Astrocyte of the cerebellum (primary cell): ENCODE measurements at regions not wholly inside any gene's neighbourhood (a gene's known extent, or its start where the extent isn't known, plus 50 kb on each side); places are given as distances from the start of the nearest gene placed in this dataset.
A peak's percentile ranks its signal among the peaks of the same experiment; 100 is the strongest.

Experiments used
- DNase-seq: peaks from one replicate; pipeline ENCODE4 v3.0.0-alpha.2; 2011; ENCODE audit warnings: low read depth
- H3K4me3 ChIP-seq: 2 replicates; pipeline ENCODE4 v1.5.1; 2011; ENCODE audit warnings: mild to moderate bottlenecking, low read depth, low read length, moderate library complexity
- in situ Hi-C: cut with HindIII; loops from 2 replicates; pipeline ENCODE4 v1.10.0; 2017; ENCODE audit warnings: low sequenced_read_pairs
- TF ChIP-seq, protein P1 (sequence below): IDR thresholded peaks from 2 replicates; pipeline ENCODE4 v1.5.1; 2012; ENCODE audit warnings: low read length, low read depth, moderate library complexity, mild to moderate bottlenecking; ENCODE audit errors: missing control alignments

DNA sequence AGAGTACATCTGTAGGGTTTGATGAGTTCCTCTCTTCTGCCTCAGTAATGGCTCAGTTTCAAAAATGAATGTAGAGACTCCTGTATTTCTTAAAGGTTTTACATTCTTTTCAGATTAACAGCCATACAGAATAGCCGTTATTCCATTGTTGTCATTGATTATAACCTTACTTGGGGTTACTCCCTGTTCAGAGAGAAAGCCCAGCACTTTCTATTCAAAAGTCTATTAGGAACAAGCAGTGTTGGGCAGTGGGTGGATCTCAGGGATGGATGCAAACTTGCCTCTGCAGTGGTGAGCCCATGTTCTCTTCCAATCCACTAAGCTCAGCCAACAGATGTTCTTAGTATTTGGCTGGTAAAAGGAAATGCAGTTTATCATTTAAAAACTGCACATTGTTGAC, 342.6 kb upstream of the E2F7 start:
- no peak for DNase-seq
- no peak overlapping the region for H3K4me3 ChIP-seq
- in situ Hi-C loops = no loop called here
- TF ChIP-seq, protein P1, sequence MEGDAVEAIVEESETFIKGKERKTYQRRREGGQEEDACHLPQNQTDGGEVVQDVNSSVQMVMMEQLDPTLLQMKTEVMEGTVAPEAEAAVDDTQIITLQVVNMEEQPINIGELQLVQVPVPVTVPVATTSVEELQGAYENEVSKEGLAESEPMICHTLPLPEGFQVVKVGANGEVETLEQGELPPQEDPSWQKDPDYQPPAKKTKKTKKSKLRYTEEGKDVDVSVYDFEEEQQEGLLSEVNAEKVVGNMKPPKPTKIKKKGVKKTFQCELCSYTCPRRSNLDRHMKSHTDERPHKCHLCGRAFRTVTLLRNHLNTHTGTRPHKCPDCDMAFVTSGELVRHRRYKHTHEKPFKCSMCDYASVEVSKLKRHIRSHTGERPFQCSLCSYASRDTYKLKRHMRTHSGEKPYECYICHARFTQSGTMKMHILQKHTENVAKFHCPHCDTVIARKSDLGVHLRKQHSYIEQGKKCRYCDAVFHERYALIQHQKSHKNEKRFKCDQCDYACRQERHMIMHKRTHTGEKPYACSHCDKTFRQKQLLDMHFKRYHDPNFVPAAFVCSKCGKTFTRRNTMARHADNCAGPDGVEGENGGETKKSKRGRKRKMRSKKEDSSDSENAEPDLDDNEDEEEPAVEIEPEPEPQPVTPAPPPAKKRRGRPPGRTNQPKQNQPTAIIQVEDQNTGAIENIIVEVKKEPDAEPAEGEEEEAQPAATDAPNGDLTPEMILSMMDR = no peak

DNA sequence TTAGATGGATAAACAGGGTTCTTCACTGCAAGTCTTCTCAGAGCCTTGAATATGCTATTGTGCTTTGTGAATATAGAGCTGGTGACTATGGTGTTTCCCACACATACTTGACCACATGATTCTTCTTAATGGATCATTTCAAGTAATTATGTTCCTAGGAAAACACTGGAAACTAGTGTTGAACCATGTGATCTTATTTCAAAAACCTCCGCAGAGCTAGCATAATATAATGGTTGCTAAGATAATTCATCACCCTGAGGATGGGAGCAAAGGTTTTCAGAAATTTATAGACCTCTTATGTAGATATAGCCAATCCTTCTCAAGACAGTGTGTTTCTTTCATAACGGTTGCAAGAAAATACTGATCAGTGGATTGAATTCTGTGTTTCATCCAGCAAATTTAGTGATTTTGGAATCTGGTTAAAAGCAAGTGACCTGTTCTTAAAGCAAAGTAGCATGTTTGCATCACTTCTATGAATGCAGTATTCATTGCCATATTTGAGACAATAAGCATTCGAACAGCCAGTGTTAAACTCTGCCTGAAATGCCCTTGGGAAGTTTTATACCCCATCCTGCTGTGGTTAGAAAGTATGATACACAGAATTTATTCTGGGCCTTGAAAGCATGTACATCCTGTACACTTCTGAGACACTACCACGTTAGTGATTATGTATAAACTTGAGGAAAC, 341.0 kb upstream of the E2F7 start:
- in situ Hi-C loops = no loop called here
- TF ChIP-seq, protein P1 = no peak
- no peak overlapping the region for H3K4me3 ChIP-seq
- no peak for DNase-seq

DNA sequence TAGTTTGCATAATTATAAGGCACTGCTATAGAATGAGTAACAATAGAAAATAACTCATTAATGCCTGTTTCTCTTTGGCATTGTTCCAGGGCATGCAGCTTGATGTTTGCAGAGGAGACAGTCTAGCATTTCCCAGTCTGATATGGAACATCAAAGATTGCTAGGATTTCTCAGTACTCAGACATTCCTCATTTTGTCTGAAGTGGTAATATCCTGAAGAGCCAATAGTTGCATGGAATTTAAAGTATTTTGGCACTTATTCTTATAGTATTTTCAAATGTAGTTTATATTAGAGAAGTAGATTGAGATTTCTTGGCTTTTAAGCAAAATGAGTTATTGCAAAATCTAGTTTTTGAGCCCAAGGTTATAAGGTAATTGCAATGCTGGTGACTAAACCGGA, 337.3 kb upstream of the E2F7 start:
- in situ Hi-C loops = no loop called here
- peak; percentile 66 for DNase-seq
- H3K4me3 ChIP-seq = no peak overlapping the region
- TF ChIP-seq, protein P1 = no peak

DNA sequence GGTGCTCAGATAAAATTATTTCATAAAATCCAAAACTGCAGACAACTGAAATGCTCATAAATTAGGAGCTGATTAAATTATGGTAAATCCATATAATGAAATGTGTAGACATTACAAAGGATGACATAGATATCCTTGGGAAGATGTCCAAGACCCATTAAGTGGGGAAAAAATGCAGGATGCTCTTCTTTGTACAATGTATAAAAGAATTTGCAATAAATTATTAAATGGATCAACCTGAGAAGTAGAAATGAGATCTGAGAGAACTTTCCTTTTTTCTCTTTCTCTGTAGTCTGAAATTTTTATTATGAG, 336.4 kb upstream of the E2F7 start:
- no peak for DNase-seq
- in situ Hi-C loops = no loop called here

GRCh38 chr12:77401064-77401769, 335.8 kb upstream of the E2F7 start:
- TF ChIP-seq, protein P1 = no peak
- H3K4me3 ChIP-seq = no peak overlapping the region
- no peak for DNase-seq
- in situ Hi-C loops = no loop called here

More for the DNA sequence above, 336.4 kb upstream of the E2F7 start:
- H3K4me3 ChIP-seq = no peak overlapping the region
- TF ChIP-seq, protein P1 = no peak

DNA sequence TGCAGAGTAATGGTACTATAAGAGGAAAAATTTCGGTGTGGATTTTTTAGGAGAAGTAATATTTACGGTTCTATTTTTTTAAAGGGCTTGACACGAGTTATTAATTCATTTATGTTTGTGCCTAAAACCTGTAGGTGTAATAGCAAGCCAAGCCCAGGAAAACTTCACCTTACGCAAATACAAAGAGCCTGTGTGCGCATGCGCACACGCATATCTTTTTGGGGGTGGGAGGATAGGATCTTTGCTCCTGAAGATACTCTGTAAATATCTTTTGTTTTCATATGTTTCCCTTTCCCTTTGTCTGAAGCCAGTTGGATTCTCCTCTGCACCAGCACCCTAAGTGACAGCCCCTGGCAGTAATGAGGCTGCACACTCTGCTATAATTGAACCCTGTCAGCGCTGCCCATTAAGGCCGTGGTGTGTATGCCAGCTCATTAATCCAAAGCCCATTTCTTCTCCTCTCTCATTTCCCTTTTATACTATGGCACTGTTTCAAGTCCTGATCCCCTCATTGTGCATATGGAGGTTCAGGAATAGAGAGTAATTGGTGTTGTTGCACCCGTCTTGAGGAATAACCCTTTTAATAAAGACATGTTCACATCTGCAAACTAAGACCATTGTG, 327.2 kb upstream of the E2F7 start:
- TF ChIP-seq, protein P1 = no peak
- no peak overlapping the region for H3K4me3 ChIP-seq
- in situ Hi-C loops = no loop called here
- no peak for DNase-seq
